GM19238 (cell line): ENCODE measurements at regions not wholly inside any gene's neighbourhood (a gene's known extent, or its start where the extent isn't known, plus 50 kb on each side); places are given as distances from the start of the nearest gene placed in this dataset.
"Not testable (repeated sequence)": the region's sequence is repeated elsewhere in the genome, so short reads cannot be mapped to it uniquely, and the experiment has no call there.

Experiments
- DNase-seq: peaks from one replicate; pipeline ENCODE4 v3.0.0; 2011; ENCODE audit warnings: low spot score; ENCODE audit not compliant: insufficient read length

DNA sequence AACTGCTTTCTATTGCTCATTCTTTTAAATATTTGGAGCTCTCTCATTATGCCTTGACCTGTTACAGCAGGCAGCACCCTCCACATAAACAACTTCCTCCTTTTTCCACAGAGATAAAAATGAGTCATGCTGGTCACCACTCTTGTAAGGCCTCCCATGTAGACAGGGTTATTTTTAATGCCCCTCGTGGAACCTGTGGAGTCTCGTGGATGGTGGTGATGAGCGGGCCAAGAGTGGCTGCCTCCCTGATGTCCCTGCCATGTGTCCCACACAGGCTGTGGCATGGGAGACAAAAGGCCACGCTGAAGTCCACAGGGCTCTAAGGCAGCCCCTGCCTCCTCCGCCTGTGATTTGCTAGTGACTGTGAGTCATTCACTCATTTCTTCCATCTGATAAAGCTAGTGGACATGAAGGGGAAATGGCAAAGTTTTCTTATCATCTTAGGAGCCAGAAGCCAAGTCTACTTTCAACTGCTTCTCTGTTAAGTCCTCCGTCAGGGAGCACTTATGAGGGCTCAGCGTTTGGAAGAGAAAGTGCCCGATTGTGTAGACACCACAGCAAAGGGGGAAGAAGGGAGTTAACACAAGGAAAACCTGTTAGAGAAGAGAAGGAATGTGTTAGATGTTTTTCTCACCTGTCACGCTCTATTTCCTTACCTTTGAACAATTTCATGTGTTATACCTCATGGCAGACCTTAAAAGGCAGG lies 121.6 kb upstream of the FAT1 start:
- DNase-seq = no peak

DNA sequence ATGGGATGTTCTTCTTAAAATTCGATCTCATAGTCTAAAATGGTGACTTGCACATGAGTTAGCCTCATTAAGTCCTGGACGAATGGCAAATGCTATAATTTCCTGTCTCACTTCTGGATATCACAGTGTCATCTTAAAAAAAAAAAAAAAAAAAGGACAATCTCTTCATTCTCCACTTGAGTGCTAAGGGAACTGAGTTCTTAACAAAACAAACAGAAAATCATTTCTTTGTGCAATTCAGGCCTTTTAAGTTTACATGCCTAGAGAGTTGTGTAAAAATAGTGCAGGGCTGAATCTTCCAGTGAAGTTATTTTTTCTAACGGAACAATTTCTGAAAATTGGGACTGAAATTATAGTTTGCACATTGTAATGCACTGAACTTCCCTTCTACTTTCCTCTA lies 122.8 kb upstream of the FAT1 start:
- DNase-seq = no peak

DNA sequence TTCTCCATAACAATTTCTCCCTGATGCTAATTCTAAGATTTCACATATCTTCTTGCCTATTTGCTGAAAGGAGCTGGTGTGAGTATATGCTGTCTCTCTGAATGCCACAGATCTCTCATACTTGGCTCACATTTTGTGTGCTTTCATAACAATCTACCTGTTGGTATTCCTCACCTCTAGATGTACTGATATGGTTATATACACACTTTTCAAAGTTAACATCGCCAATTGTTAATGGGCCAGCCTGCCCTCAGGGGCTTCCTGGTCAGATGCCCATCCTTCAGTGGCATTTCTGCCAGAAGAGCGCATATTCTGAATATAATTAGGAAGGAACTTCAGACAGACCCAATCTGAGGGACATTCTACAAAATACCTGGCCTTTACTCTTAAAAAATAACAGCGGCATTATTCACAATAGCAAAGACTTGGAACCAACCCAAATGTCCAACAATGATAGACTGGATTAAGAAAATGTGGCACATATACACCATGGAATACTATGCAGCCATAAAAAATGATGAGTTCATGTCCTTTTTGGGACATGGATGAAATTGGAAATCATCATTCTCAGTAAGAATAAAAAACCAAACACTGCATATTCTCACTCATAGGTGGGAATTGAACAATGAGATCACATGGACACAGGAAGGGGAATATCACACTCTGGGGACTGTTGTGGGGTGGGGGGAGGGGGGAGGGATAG lies 123.9 kb upstream of the FAT1 start:
- not testable (repeated sequence) for DNase-seq

DNA sequence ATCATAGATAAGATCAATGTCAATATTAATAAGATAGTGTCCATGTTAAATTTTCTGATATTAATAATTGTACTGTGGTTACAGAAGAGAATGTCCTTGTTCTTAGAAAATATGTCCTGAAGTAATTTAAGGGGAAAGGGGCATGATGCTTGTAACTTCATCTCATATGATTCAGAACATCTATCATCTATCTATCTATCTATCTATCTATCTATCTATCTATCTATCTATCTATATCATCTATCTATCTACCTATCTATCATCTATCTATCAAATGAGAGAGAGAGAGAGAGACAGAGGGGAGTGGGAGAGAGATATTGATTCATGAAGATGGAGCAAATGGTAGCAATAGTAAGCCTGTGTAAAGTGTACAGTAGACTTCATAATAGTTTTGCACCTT lies 124.8 kb upstream of the FAT1 start:
- no peak for DNase-seq

DNA sequence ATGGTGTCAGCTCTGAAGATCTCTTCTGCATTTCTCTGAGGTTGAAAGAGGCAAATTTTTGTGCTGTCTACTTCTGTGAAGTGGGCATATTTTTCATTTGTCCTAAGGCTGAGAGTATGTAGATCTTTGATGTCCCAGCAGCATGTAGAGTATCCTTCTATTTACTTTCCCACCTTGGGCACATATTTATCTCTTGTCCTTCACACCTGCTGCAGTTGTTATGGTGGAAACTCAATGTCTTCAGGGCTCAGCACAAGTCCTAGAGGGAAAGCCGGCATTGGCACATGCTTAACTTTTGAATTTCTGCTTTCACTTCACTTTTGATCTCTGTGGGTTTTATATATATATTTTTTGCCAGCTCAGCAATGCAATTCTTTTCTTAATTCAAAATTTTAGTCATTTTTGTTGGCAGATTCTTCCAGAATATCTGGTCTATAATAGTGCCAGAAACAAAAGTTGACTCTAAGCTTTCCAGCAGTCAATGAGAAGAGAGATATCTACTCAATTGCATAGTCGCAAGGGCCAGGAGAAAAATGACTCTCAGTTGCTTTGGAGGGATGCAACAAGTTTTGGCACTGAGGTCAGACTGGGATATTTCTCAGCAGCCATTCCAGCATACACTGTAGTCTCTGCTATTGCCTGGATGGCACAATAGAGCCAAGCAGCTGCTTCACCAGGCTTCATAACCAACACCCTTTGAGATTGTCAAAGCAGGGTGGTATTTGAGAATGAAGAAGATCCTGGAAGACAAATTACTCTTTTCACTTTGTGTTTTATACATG lies 127.8 kb upstream of the FAT1 start:
- DNase-seq = no peak

DNA sequence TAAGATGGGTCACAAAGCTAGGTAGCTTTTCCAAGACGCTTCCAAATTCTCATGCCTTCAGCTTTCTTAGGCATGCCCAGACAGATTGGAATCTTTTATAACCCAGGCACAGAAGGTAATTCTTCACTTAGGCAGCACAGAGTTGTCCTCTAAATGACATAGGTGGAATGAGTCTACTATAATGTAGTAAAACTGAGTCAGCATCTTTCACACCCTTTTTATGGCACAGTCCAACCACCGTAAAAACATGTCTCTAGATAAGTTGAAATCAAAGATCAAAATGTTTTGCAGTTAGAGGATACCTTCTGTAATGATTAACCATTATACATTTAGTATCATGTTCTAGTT lies 128.4 kb upstream of the FAT1 start:
- DNase-seq = no peak

DNA sequence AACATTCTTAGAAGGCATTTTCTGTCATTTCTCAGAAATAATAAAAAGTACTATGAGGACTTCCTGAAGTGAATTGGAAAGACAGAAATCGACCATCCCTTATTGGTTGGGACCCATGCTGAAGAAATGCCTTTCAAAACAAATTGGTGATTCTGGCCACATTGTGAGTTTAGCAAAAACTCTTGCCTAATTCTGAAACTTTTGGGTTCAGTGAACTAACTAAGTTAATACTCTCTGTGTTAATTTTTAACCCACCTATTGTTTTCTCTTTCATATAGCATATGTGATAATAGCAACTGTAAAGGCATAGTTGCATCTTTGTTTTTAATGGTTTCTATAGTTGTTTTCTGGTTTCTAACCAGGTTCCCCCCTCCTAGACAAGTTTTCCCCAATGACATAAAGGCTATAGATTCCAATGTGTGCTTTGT lies 129.3 kb upstream of the FAT1 start:
- no peak for DNase-seq

DNA sequence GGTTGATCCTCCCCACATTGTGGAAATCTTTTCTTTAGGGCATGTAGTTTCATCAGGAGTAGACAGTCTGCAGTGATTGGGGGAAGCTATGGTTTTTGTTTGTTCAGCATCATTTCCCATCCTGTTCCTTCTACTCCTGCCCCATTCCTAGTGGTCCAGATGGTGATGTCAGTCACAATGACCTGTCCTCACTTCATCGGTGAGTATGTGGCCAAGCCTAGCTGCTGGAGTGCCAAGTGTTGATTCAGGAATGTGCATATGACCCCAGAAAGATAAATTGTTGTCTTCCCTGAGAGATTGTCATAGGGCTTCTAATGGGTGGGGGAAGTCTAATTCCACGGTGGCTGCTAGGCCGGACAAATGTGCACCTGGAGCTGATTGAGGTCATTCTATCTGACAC lies 130.6 kb upstream of the FAT1 start:
- no peak for DNase-seq

DNA sequence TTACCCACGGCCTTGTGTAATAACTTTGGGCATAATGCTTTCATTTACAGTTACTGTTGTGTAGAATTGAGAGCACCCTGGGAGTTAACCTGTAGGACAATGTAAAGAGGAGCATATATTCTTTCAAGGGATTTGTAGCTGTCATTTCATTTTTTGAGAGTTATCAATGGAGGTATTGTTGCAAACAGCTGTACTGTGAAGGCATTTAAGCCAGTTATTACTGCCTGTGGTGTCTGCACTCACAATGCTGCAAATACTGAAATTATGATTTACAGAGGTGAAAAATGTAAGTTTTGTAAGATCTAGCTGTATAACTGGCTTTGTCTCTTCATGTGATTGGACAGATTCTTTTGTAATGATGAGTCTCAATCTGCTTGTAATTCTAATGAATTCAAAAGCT lies 131.5 kb upstream of the FAT1 start:
- DNase-seq = no peak

DNA sequence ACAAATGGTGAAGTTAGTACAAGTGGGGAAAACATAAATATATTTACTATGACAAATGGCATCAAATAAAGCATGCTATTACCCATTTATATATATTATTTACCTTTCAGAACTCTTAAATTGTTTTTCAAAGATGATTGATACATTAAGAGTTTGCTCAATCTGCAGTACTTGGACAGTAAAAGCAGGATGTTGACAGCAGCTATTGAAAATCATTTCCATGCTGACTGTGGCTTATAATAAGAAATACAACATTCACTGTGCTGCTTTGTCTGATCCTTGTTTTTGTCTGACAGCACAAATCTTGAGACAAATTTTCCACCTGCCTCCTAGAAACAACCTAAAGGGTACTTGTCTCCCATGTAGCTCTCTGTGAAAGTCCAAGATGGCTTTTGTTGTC lies 134.1 kb upstream of the FAT1 start:
- DNase-seq = no peak

DNA sequence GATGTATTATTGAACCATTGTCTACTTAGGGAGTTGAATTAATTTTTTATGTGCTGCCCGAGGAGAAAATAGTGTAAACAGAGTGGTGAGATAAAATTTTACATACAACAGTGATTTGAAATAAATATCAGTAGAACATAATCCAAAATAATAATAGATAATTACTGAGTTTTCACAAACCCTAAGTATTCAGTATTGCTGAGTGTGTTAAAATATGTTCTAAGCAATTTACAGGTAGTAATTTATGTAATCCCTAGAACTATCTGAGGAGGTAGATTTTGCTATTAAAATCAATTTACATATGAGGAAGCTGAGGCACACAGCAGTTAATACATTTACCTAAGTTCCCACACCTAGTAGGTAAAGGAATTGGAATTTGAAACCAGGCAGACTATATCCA lies 134.7 kb upstream of the FAT1 start:
- no peak for DNase-seq

DNA sequence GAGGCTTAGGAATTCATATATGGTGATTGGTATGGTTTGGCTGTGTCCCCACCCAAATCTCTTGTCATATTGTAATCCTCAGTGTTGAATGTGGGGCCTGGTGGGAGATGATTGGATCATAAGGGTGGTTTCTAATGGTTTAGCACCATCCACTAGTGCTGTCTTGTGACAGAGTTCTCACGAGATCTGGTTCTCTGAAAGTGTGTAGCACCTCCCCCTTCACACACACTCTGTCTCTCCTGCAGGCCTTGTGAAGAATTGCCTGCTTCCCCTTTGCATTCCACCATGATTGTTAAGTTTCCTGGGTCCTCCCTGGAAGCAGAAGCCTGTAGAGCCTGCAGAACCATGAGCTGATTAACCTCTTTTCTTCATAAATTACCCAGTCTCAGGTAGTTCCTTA lies 135.8 kb upstream of the FAT1 start:
- DNase-seq = no peak

DNA sequence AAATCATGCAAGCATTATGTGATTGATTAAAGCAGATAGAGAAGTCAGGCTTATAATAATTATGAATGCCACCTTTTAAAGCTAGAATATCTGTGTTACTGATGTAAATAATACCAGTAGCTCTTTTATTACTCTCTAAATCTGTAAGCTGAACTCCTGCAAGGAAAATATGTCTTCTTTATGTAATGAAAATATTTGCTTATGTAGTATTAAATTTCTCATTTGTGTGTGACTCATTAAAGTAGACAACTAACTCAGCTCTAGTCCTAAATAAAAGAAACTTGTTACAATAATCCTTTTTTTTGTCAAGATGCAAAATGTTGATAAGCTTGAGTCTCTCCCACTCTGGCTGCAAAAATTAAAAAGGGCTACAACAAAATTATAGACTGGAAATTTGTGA lies 137.7 kb upstream of the FAT1 start:
- no peak for DNase-seq

DNA sequence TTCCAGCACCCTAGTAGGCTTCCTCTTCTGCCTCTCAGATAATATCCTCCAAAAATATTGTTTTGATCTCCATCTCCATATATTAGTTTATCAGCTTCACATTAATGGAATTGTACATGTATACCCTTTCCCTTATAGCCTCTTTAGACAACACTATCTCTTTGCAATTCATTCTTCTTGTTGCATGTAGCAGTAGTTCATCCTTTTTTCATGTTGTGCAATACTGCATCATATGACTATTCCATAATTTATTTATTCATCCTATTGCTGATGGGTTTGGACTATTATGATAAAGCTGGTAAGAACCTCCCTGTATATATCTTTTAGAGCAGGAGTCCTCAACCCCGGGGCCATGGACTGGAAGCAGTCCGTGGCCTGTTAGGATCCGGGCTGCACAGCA lies 148.2 kb upstream of the FAT1 start:
- no peak for DNase-seq

DNA sequence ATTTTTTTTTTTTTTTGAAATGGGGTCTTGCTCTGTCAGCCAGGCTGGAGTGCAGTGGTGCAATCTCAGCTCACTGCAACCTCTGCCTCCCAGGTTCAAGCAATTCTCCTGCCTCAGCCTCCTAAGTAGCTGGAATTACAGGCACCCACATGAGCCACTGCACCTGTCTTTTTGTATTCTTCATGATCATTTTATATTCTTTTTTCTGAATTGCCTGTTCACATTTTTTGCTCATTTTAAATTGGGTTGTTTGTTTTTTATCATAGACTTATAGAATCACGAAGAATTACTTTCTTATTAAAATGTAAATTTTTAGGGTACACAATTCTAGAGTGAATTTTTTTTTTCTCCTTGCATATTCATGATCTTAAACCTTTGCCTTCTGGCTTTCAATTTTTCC lies 149.4 kb upstream of the FAT1 start:
- DNase-seq = not testable (repeated sequence)

DNA sequence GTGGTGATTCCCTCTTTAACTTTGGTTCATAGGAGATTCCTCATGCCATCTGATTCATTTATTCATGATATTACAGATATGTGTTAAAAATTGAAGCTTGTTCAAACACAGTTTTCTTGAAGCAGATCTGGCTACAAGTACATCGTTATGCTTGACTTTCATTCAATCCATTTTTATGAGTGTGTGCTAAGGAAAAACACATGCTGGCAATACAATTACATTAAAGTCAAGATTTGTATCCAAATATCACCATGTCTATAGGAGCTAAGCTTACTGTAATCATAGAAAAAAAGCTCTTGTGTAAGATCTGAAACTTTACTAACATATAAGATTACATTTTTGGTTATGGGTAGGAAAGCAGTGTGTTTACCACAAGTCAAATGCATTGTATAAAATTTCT lies 151.8 kb upstream of the FAT1 start:
- no peak for DNase-seq

DNA sequence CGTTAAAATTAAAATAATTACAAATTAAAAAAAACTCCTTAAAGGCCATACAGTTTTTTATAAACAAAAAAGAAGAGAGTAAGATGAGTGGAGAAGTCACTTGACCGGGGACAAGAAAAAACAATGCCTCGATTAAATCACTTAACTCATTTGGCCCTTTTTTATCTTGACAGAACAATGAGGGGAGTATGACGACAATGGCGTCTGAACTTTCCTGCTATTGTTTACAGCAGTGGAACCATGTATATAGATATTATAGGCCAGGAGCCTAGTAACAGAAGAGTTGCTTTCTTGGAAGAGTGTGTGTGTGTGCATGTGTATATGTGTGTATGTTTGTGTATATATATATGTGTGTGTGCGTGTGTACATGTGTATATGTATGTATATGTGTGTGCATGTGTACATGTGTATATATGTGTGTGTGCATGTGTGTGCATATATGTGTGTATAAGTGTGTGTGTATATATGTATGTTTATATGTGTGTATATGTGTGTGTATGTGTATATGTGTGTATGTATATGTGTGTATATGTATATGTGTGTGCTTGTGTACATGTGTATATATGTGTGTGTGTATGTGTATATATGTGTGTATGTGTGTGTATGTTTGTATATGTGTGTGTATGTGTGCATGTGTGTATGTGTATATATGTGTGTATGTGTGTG lies 153.4 kb upstream of the FAT1 start:
- no peak for DNase-seq

DNA sequence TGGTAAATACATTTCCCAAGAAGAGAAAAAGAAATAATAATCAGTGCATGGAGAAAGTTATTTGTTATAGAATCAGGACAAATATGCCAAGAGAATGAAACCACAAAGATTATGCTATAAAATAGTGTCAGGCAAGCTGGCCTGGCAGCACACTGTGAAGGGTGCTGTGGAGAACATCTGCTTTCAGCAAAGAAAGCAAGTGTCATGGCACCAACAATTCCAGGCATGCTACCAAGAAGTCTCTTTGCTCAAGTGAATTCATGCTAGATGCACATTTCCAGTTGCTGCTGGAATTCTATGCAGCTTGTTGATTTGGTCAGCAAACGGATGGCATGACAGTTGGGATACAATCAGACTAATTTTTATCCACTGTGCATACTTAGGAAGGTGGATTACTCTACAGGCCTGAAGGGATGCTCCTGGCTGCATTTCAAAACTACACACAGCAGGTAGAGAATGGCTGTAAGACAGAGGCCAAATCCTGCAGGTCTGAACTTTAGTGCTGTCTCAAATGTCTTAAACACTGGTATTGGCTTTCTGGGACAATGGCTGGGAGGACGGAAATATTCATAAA lies 154.6 kb upstream of the FAT1 start:
- DNase-seq = no peak

DNA sequence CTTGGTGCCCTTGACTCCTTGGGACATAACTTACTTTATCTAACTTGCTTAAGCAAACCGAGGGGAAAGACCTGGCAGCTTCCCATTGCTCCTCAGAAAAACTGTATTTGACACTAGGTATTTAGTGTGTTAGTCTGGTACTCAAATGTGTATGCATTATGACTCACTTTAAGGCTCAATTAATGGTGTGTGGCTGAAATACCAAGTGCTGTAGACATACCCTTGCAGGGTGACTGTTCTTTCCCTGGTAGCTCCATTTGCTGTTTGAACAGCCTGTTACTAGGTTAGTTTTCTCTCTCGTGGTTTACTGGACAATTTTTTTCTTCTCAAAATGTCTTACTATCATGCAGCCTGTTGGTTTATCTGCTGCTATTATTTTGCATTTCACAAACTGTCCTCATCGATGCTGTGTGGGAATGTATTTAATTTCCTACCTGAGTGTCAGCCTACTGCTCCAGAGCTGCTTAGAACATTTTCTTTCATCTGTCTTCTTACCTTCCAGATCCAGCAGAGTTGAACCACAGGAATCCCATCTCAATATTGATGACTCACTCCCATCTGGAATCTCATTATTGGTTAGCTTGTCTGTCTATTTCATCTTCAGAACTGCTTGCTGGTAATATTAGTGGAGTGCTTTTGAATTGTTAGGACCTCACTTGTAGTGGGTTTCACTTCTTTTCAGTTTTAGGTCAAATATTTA lies 158.0 kb upstream of the FAT1 start:
- DNase-seq = no peak

DNA sequence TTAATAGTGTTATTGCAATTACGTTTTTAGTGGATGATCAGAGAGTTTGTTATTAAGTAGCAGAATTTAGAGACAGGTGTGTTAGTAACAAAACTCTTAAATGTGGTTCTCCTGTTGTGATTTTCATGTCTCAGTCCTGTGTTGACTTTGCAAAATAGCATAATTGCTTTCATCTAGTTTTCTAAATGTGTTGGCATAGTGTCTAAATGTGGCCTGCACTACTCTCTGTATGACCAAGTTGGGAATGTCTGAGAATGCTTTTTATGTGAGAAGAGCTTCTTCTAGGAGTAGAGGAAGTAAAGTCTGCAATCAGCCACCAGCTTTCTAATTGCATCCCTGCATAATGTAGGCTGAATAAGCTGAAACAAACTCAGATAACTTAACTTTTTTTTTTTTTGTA lies 158.6 kb upstream of the FAT1 start:
- no peak for DNase-seq

DNA sequence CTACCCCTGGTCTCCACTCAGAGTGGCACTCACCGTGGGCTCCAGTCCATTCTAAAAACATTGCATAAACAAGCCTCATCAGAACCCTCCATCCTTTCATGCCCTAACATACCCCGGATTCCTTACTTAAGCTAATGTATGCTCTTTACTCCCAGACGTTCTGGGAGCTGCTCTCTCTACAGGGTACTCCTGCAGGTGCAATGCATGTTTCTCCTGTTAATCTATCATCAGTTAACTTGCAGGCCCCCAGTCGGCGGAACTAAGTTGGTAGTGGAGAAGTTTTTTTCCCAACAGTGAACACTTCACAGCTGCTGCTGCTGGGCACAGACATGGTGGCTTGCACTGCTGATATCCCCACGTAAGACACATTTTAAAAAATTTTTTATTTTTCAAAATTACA lies 161.6 kb upstream of the FAT1 start:
- no peak for DNase-seq
